ENCODE measurements at regions not wholly inside any gene's neighbourhood (a gene's known extent, or its start where the extent isn't known, plus 50 kb on each side); places are given as distances from the start of the nearest gene placed in this dataset.

GRCh38 chr6:169897601-169898358 is 146.4 kb downstream of the ERMARD start:
- no peak for DNase-seq

- no peak for DNase-seq
Observed at GRCh38 chr6:169896826-169897456, 145.5 kb downstream of the ERMARD start.

- DNase-seq, result no peak
Observed at GRCh38 chr6:169895926-169896761, 144.7 kb downstream of the ERMARD start.

GRCh38 chr6:169895000-169895759 is 143.8 kb downstream of the ERMARD start:
- no peak for DNase-seq

- no peak for DNase-seq
Observed at GRCh38 chr6:169894377-169894960, 143.0 kb downstream of the ERMARD start.

- DNase-seq, result no peak
Observed at GRCh38 chr6:169893624-169894023, 142.2 kb downstream of the ERMARD start.

GRCh38 chr6:169891846-169892245 is 140.4 kb downstream of the ERMARD start:
- DNase-seq, result no peak

GRCh38 chr6:169891421-169891820 is 140.0 kb downstream of the ERMARD start:
- no peak for DNase-seq

GRCh38 chr6:169890901-169891300 is 139.5 kb downstream of the ERMARD start:
- DNase-seq, result no peak

GRCh38 chr6:169890049-169890448 is 138.6 kb downstream of the ERMARD start:
- DNase-seq, result no peak

- DNase-seq, result no peak
Observed at GRCh38 chr6:169887529-169888140, 136.2 kb downstream of the ERMARD start.

GRCh38 chr6:169886631-169887227 is 135.3 kb downstream of the ERMARD start:
- no peak for DNase-seq

GRCh38 chr6:169885831-169886230 is 134.4 kb downstream of the ERMARD start:
- no peak for DNase-seq

GRCh38 chr6:169885131-169885530 is 133.7 kb downstream of the ERMARD start:
- DNase-seq, result no peak

GRCh38 chr6:169884158-169884557 is 132.7 kb downstream of the ERMARD start:
- DNase-seq, result no peak

- DNase-seq, result no peak
Observed at GRCh38 chr6:169883316-169883715, 131.9 kb downstream of the ERMARD start.

- no peak for DNase-seq
Observed at GRCh38 chr6:169881976-169882375, 130.6 kb downstream of the ERMARD start.

- DNase-seq, result no peak
Observed at GRCh38 chr6:169881398-169881797, 130.0 kb downstream of the ERMARD start.

- no peak for DNase-seq
Observed at GRCh38 chr6:169880516-169880915, 129.1 kb downstream of the ERMARD start.

- DNase-seq, result no peak
Observed at GRCh38 chr6:169869301-169869700, 117.9 kb downstream of the ERMARD start.

- no peak for DNase-seq
Observed at GRCh38 chr6:169868458-169868857, 117.0 kb downstream of the ERMARD start.

- no peak for DNase-seq
Observed at GRCh38 chr6:169867751-169868191, 116.3 kb downstream of the ERMARD start.

All from KG1 (cell line).